Urinary bladder (tissue), 3 donors: ENCODE measurements at regions not wholly inside any gene's neighbourhood (a gene's known extent, or its start where the extent isn't known, plus 50 kb on each side); places are given as distances from the start of the nearest gene placed in this dataset.

ENCODE experiments used
- DNase-seq: peaks from one replicate; pipeline ENCODE4 v3.0.0-alpha.2; 2015; ENCODE audit errors: extremely low spot score
- H3K27ac ChIP-seq: one replicate; pipeline ENCODE4 v1.5.1; 2013; ENCODE audit warnings: low read depth, mild to moderate bottlenecking, moderate library complexity
- H3K36me3 ChIP-seq: one replicate; pipeline ENCODE4 v1.6.1; 2013; ENCODE audit warnings: mild to moderate bottlenecking, moderate library complexity; ENCODE audit not compliant: insufficient read depth
- H3K4me1 ChIP-seq: one replicate; pipeline ENCODE4 v1.6.1; 2013; ENCODE audit warnings: mild to moderate bottlenecking, moderate library complexity; ENCODE audit not compliant: insufficient read depth
- H3K4me3 ChIP-seq: one replicate; pipeline ENCODE4 v1.5.1; 2013; ENCODE audit warnings: low read depth, low read length
- WGBS: extraction: QIAGEN DNeasy Blood & Tissue Kit; methylation state at CpG from one replicate; pipeline ENCODE4 v1.1.7; 2013; 5-methylcytosine and 5-hydroxymethylcytosine counted together
- donor health status: healthy with polysubstance abuse.
- donor health status: healthy.

DNA sequence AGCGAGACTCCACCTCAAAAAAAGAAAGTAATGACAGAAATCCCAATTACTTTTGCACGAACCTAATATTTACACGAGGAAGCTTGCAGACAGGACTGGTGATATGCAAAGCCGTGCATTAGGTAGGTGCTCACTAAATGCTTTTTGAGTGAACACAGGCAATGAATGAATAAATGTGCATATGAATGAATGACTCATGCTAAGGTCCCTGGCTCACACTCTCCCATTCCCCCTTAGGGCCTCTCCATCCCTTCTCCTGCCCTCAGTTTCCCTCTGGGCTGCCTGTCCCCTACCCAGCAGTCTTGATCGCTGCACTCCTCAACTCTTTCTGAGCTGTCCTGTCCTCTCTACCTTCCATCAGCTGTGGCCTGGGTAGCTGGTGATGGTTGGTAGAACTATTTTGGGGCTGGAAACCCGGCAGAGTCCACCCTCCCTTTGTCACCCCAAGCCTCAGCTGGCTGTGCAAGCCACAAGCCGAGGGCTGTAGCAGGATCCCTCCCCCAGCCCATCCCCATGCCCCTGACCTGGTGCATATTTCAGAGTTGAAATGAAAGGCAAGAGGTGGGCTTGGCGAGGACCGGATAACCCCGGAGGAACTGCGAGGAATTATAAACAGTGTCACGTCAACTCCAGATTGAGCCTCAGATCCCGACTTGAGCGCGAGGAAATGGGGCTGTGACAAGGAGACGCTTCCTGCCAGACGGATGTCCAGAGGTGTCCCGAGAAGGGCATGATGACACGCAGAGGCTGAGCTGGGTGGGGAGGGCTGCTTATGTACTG, 191.7 kb upstream of the GSC start:
- 36% methylated on average over 19 of the region's 19 CpGs for WGBS
- Histone ChIP-seq H3K27ac (no peak overlapping the region), H3K4me3 (no peak overlapping the region), H3K4me1 (no peaks in the 10 kb centered on the region), H3K36me3 (no peaks in the 10 kb centered on the region)
- no peak for DNase-seq

DNA sequence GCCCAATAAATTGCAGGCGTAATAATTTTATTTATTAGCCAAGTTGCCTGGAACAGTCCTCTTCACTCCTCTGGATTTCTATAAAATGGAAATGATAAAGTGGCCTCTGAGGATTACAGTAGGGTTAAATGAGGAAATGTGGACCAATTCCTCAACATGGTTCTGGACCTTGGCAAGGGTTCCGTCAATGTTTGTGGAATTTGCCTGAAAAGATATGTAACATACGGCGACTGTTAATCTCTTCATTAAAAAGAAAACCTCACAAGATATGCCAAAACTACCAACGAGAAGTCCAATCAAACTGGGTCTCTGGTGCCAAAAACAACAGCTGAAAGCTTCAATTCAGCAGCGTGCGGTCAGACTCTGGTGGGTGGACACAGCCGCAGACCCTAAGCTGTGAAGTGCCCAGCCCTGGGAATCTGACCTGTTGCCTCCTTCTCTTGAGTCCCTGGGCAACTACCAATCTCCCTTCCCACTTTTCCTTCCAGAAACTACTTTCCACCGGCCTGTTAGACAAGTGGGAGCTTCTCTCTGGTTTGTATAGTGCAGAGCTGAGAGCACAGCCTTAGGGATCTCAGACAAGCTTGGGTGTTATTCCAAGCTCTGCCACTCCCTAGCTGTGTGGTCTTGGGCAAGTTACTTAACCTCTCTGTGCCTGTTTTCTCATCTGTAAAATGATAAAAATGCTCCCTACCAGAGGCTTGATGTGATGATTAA, 190.5 kb upstream of the GSC start:
- H3K4me3 ChIP-seq: no peak overlapping the region
- WGBS: 62% methylated on average over 9 of the region's 9 CpGs
- DNase-seq: peak; percentile 4
- no peaks in the 10 kb centered on the region for H3K36me3 ChIP-seq
- H3K27ac ChIP-seq: no peak overlapping the region
- no peaks in the 10 kb centered on the region for H3K4me1 ChIP-seq

DNA sequence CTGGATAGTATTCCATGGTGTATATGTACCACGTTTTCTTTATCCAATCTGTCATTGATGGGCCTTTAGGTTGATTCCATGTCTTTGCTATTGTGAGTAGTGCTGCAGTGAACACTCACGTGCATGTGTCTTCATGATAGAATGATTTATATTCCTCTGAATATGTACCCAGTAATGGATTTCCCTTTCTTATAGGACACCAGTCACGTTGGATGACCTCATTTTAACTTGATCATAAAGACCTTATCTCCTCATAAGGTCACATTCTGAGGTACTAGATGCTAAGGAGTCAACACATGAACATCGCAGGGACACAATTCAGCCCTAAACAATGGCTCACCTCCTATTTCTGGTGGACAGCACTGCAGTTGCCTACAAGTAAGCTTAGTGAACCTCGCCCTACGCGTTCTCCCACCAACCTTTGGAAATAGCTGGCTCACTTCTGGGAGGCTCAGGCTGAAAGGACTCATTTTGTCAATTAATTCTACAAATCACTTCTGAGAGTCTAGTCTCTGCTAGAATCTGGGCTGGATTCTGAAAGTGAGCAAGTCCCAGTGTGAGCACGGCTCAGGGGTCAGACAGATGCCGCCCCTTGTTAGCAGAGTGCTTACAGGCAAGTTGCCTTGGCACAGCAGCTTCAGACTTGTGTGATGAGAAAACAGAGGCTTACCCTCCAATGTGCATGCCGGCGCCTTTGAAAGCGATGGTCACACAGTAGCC, 183.8 kb upstream of the GSC start:
- no peak overlapping the region for H3K27ac ChIP-seq
- no peak overlapping the region for H3K4me3 ChIP-seq
- WGBS: 82% methylated on average over 12 of the region's 12 CpGs
- DNase-seq: no peak
- no peaks in the 10 kb centered on the region for H3K4me1 ChIP-seq
- H3K36me3 ChIP-seq: no peaks in the 10 kb centered on the region

GRCh38 chr14:94952097-94952496, 182.2 kb upstream of the GSC start:
- WGBS: 76% methylated on average over 7 of the region's 7 CpGs
- no peaks in the 10 kb centered on the region for H3K4me1 ChIP-seq

GRCh38 chr14:94946244-94946643, 176.3 kb upstream of the GSC start:
- Histone ChIP-seq H3K4me1 (no peaks in the 10 kb centered on the region), H3K36me3 (no peaks in the 10 kb centered on the region), H3K4me3 (no peak overlapping the region), H3K27ac (no peak overlapping the region)
- DNase-seq: no peak
- 84% methylated on average over 3 of the region's 3 CpGs for WGBS

More at GRCh38 chr14:94952097-94952496, 182.2 kb upstream of the GSC start:
- H3K36me3 ChIP-seq: no peaks in the 10 kb centered on the region
- no peak overlapping the region for H3K4me3 ChIP-seq
- no peak for DNase-seq
- no peak overlapping the region for H3K27ac ChIP-seq

GRCh38 chr14:94945615-94946014, 175.7 kb upstream of the GSC start:
- WGBS: 95% methylated on average over 8 of the region's 8 CpGs
- Histone ChIP-seq H3K36me3 (no peaks in the 10 kb centered on the region), H3K27ac (no peak overlapping the region), H3K4me3 (no peak overlapping the region), H3K4me1 (no peaks in the 10 kb centered on the region)
- no peak for DNase-seq

- Histone ChIP-seq H3K36me3 (no peaks in the 10 kb centered on the region), H3K4me3 (no peak overlapping the region), H3K4me1 (no peaks in the 10 kb centered on the region), H3K27ac (no peak overlapping the region)
- WGBS: 93% methylated on average over 7 of the region's 7 CpGs
- no peak for DNase-seq
Measured at GRCh38 chr14:94944636-94945258, 174.8 kb upstream of the GSC start.

- Histone ChIP-seq H3K36me3 (no peaks in the 10 kb centered on the region), H3K27ac (no peak overlapping the region), H3K4me1 (no peaks in the 10 kb centered on the region), H3K4me3 (no peak overlapping the region)
- DNase-seq: no peak
- WGBS: 88% methylated on average over 4 of the region's 4 CpGs
Measured at GRCh38 chr14:94942601-94943000, 172.7 kb upstream of the GSC start.

GRCh38 chr14:94941311-94941710, 171.4 kb upstream of the GSC start:
- WGBS: 92% methylated on average over 5 of the region's 5 CpGs
- no peaks in the 10 kb centered on the region for H3K4me1 ChIP-seq
- no peak overlapping the region for H3K4me3 ChIP-seq
- no peak for DNase-seq
- H3K27ac ChIP-seq: no peak overlapping the region
- H3K36me3 ChIP-seq: no peaks in the 10 kb centered on the region

DNA sequence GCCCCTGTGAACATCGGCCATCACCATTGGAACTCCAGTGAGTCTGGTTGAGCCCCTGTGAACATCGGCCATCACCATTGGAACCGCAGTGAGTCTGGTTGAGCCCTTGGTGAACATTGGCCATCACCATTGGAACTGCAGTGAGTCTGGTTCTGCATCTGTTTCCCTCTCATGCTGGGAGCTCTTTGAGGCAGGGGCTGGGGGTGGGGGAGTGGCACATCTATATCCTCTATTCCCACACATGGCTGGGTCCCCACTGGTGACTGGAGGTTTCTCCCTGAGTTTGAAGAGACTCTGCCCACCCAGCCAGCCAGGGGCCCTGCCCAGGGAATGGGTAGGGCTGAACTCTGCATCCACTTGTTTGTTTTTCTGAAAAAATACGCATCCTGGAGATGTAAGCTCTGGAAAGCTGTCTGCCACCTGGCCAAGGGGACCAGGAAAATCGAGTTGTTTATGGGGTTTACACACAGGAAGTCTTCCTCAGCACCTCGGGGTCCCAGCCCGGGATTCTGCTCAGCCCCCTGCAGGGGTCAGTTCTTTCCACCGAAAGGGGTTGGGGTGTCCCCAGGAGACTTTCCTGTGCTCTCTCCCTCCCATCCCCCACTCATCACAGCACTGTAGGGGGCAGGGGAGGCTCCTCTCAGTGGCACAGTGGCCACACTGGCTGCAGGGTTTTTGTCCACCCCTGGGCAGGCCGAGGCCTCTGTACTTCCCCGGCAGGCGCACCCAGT, 170.5 kb upstream of the GSC start:
- Histone ChIP-seq H3K4me3 (no peak overlapping the region), H3K4me1 (no peaks in the 10 kb centered on the region), H3K27ac (no peak overlapping the region), H3K36me3 (no peaks in the 10 kb centered on the region)
- no peak for DNase-seq
- 81% methylated on average over 11 of the region's 11 CpGs for WGBS

DNA sequence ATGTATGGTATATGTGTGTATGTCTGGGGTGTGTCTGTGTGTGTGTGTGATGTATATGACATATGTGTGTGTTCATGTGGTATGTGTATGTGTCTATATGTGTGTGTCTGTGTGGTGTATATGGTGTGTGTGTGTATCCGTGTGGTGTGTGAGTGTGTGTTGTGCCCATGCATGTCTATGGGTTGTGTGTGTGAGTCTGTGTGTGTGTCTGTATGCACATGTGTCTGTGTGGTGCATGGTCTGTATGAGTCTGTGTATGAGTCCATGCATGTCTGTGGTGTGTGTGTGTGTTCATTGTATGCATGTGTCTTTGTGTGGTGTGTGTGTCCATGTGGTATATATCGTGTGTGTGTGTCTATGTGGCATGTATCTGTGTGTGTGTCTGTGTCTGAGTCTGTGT, 168.1 kb upstream of the GSC start:
- Histone ChIP-seq H3K4me1 (no peaks in the 10 kb centered on the region), H3K4me3 (no peak overlapping the region), H3K27ac (no peak overlapping the region), H3K36me3 (no peaks in the 10 kb centered on the region)
- no peak for DNase-seq
- 95% methylated on average over 2 of the region's 2 CpGs for WGBS

GRCh38 chr14:94936901-94937685, 167.2 kb upstream of the GSC start:
- WGBS: 25% methylated on average over 24 of the region's 24 CpGs
- Histone ChIP-seq H3K36me3 (no peaks in the 10 kb centered on the region), H3K27ac (peak overlapping the region; percentile 38), H3K4me1 (no peaks in the 10 kb centered on the region), H3K4me3 (no peak overlapping the region)
- DNase-seq: no peak
